HG02870 (cell line): ENCODE measurements at regions not wholly inside any gene's neighbourhood (a gene's known extent, or its start where the extent isn't known, plus 50 kb on each side); places are given as distances from the start of the nearest gene placed in this dataset.
"Not testable (repeated sequence)": the region's sequence is repeated elsewhere in the genome, so short reads cannot be mapped to it uniquely, and the experiment has no call there.

Source experiments
- ATAC-seq: cut with Tn5 transposase; IDR thresholded peaks from one replicate; pipeline ENCODE4 v1.9.1; 2021; ENCODE audit warnings: mild to moderate bottlenecking, moderate library complexity; ENCODE audit not compliant: unreplicated experiment

GRCh38 chr10:62492870-62493180, 118.7 kb downstream of the ZNF365 start:
- ATAC-seq = no peak

GRCh38 chr10:62496925-62497324, 122.8 kb downstream of the ZNF365 start:
- no peak for ATAC-seq

- ATAC-seq = no peak
Observed at GRCh38 chr10:62498271-62498670, 124.1 kb downstream of the ZNF365 start.

- ATAC-seq = not testable (repeated sequence)
Observed at GRCh38 chr10:62500116-62500515, 125.9 kb downstream of the ZNF365 start.

- no peak for ATAC-seq
Observed at GRCh38 chr10:62501547-62501946, 127.4 kb downstream of the ZNF365 start.

GRCh38 chr10:62502995-62503613, 128.9 kb downstream of the ZNF365 start:
- no peak for ATAC-seq

GRCh38 chr10:62503872-62504271, 129.7 kb downstream of the ZNF365 start:
- no peak for ATAC-seq

- no peak for ATAC-seq
Observed at GRCh38 chr10:62506371-62506770, 132.2 kb downstream of the ZNF365 start.

- peak; percentile 21 for ATAC-seq
Observed at GRCh38 chr10:62511238-62511637, 137.1 kb downstream of the ZNF365 start.

GRCh38 chr10:62511656-62512055, 137.5 kb downstream of the ZNF365 start:
- ATAC-seq = peak; percentile 87

GRCh38 chr10:62512732-62513475, 138.7 kb downstream of the ZNF365 start:
- ATAC-seq = no peak

- no peak for ATAC-seq
Observed at GRCh38 chr10:62514079-62514693, 140.0 kb downstream of the ZNF365 start.

- no peak for ATAC-seq
Observed at GRCh38 chr10:62517252-62517651, 143.1 kb downstream of the ZNF365 start.

GRCh38 chr10:62527019-62527827, 153.1 kb downstream of the ZNF365 start:
- ATAC-seq = peak; percentile 31

- ATAC-seq = peak; percentile 97
Observed at GRCh38 chr10:62528441-62528840, 154.3 kb downstream of the ZNF365 start.

- no peak for ATAC-seq
Observed at GRCh38 chr10:62529396-62529795, 155.2 kb downstream of the ZNF365 start.

GRCh38 chr10:62534031-62534430, 159.9 kb downstream of the ZNF365 start:
- no peak for ATAC-seq

- no peak for ATAC-seq
Observed at GRCh38 chr10:62538606-62539005, 164.4 kb downstream of the ZNF365 start.

- peak; percentile 73 for ATAC-seq
Observed at GRCh38 chr10:62540389-62540788, 166.2 kb downstream of the ZNF365 start.

GRCh38 chr10:62541811-62542210, 167.6 kb downstream of the ZNF365 start:
- ATAC-seq = no peak

- no peak for ATAC-seq
Observed at GRCh38 chr10:62543571-62544355, 169.6 kb downstream of the ZNF365 start.
